GM12874 (cell line): ENCODE measurements at regions not wholly inside any gene's neighbourhood (a gene's known extent, or its start where the extent isn't known, plus 50 kb on each side); places are given as distances from the start of the nearest gene placed in this dataset.

ENCODE experiments used
- TF ChIP-seq, protein P1 (sequence below): IDR thresholded peaks from 2 replicates; pipeline ENCODE4 v1.5.1; 2011; ENCODE audit warnings: low read depth, mild to moderate bottlenecking, control low read depth, low read length, moderate library complexity; ENCODE audit not compliant: insufficient read depth

DNA sequence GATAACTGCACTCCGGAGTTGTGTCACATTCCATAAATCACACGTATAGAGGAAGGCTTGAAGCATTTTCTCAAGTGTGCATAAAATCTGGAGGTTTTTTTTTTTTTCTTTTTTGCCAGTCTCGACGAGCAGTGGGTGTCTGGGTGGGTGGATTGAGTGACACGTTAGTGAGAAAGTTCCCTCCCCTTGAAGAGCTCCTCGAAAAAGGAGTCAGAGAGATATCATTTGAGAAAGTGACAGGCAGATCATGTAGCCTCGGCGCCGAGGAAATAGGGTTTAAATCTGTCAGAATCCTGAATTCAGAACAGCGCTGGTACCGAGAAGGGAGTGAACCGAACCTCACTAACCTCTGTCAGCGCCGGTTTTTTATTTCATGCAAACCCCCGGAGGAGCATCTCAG, 269.5 kb upstream of the ARID1B start:
- TF ChIP-seq, protein P1, sequence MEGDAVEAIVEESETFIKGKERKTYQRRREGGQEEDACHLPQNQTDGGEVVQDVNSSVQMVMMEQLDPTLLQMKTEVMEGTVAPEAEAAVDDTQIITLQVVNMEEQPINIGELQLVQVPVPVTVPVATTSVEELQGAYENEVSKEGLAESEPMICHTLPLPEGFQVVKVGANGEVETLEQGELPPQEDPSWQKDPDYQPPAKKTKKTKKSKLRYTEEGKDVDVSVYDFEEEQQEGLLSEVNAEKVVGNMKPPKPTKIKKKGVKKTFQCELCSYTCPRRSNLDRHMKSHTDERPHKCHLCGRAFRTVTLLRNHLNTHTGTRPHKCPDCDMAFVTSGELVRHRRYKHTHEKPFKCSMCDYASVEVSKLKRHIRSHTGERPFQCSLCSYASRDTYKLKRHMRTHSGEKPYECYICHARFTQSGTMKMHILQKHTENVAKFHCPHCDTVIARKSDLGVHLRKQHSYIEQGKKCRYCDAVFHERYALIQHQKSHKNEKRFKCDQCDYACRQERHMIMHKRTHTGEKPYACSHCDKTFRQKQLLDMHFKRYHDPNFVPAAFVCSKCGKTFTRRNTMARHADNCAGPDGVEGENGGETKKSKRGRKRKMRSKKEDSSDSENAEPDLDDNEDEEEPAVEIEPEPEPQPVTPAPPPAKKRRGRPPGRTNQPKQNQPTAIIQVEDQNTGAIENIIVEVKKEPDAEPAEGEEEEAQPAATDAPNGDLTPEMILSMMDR, result no peak

DNA sequence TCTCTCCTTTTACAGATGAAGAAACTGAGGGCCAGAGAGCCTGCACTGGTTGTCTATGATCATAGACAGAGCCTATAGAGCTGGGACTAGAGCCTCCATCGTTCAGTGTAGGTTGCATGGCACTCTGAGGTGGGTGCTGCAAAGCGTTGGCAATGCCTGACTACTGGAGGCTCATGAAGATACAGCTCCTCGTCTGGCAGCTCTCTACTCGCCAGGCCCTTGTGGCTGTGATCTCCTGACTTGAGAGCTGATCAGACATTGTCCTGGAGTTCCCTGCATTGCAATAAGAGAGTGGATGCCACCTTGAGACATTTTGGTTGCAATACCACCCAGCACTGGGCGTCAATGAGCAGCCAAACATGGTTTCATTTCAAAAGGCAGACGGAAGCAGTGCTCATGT, 270.1 kb upstream of the ARID1B start:
- TF ChIP-seq, protein P1, result no peak

DNA sequence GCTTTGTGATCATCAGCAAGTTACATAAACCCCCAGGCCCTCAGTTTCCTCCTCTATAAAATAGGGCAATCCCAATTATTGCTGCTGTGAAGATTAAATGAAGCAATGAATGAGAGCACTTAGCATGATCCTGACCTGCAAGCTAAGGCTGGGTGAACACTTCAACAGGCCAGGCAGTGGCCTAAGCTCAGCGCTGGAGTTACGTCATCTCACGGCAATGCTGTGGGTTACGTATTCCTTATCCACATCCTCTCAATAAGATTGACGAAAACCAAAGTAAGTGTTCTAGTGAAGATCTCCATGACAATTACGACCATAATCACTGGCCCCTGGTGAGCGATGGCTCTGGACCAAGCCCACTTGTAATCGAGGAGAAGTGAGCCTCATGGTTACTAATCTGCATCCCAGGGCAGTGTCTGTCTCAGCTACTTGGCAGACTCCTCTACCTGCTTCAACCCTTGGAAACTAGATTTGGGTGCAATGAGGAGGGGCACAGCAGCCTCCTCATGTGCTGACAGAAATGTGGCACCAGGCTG, 274.1 kb upstream of the ARID1B start:
- TF ChIP-seq, protein P1, result no peak

DNA sequence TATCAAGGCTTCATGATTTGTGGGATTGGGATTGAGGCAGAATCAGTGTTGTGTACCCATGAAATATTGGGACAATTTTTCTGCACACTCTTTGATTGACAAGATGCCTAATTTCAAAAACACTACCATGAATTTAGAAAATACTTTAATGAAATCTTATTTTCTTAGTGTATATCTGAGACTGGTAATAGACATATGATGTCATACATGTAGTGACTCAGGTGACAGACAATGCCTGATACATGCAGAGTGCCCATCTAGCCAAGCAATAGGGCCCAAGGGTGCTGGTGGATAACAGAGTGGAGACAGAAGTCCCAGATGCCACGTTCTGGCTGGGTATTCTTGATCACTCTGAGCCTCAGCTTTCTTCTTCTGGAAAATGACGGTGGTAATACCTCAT, 279.6 kb upstream of the ARID1B start:
- TF ChIP-seq, protein P1, result no peak

DNA sequence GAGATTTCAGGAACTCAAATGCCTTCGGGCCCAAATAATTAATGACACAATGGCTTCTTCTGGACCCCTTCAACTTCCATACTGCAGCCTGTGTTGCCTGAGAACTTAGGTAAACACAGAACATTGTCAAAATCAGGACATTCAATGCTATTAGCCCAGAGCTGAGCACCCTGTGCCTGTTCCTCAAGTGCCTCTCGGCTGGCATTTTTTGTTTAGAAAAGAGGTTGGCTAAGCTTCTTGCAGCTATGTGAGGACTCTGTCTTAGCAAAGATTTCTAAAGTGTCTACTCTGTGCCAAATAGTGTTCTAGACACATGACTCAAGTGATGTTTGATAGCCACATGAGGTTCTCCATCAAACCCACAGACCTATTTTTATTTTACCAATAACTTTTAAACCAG, 289.3 kb upstream of the ARID1B start:
- TF ChIP-seq, protein P1, result no peak

DNA sequence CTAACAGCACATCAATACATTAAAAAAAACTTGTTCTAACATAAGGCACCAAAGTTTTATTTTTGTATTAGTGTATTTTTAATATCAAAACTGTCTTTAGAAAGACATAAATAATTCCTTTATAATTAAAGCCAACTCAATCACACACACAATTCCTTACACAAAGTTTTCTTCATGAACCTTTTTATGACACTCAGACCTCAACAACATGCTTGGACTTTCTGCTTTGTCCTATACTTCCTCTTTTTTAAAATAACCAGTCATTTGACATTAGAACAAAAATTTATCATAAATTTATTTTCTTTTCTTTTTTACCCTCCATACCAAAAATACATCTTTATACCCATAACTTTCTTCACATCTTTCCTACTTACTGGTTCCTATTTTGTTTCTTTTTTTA, 292.0 kb upstream of the ARID1B start:
- TF ChIP-seq, protein P1, result no peak

DNA sequence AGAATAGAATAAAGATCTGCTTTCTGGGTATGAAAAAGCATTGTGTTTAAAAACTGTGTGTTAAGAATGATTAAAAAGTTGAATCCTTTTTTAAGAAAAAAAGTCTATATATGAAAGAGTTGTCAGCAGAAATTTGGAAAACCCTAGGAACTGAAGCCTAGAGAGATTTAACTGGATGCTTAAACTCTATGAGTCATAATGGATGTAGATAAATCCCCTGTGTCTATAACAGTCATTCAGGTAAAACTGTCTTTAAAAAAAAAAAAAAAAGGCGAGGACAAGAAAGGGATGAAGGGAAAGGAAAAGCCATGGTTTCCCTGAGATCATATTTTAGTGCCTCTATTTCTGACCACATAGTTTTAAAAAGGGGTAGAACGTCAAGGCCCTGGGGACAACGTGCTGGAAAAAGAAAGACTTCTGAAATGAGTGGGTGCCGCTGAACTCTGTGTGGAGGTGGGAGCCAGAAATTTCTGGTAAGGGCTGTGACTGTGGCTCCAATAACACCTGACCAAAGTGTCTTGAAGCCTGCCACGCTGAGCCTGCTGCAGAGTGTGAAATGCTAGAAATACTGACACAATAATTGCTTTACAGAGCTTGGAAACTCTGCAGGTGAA, 302.6 kb upstream of the ARID1B start:
- TF ChIP-seq, protein P1, result no peak
